HEK293T (cell line): ENCODE measurements at regions not wholly inside any gene's neighbourhood (a gene's known extent, or its start where the extent isn't known, plus 50 kb on each side); places are given as distances from the start of the nearest gene placed in this dataset.

Experiments
- ARNT ChIP-seq: fragments of 450-650 bp; IDR thresholded peaks from 2 replicates; pipeline ENCODE4 v1.6.1; 2017; ENCODE audit warnings: mild to moderate bottlenecking
- BHLHE40 ChIP-seq: fragments of 450-650 bp; IDR thresholded peaks from 2 replicates; pipeline ENCODE4 v1.6.1; 2016; ENCODE audit warnings: mild to moderate bottlenecking, moderate library complexity, borderline replicate concordance
- CTBP1 ChIP-seq: fragments of 450-650 bp; IDR thresholded peaks from 2 replicates; pipeline ENCODE4 v1.6.1; 2016; ENCODE audit warnings: borderline replicate concordance
- ELF4 ChIP-seq: fragments of 450-650 bp; IDR thresholded peaks from 2 replicates; pipeline ENCODE4 v1.6.1; 2017; ENCODE audit warnings: antibody characterized with exemption
- FOXA1 ChIP-seq: fragments of 450-650 bp; IDR thresholded peaks from 2 replicates; pipeline ENCODE4 v1.6.1; 2016; ENCODE audit warnings: mild to moderate bottlenecking
- FOXK2 ChIP-seq: fragments of 450-650 bp; IDR thresholded peaks from 2 replicates; pipeline ENCODE4 v1.6.1; 2016; ENCODE audit warnings: mild to moderate bottlenecking
- FOXM1 ChIP-seq: fragments of 450-650 bp; IDR thresholded peaks from 2 replicates; pipeline ENCODE4 v1.6.1; 2017; ENCODE audit warnings: mild to moderate bottlenecking, borderline replicate concordance
- HDGF ChIP-seq: fragments of 450-650 bp; IDR thresholded peaks from 2 replicates; pipeline ENCODE4 v1.6.1; 2017; ENCODE audit warnings: antibody characterized with exemption, borderline replicate concordance
- L3MBTL2 ChIP-seq: fragments of 450-650 bp; conservative IDR thresholded peaks from 2 replicates; pipeline ENCODE4 v1.6.1; 2016; ENCODE audit warnings: mild to moderate bottlenecking
- NFRKB ChIP-seq: fragments of 450-650 bp; IDR thresholded peaks from 2 replicates; pipeline ENCODE4 v1.6.1; 2016; ENCODE audit warnings: mild to moderate bottlenecking, moderate library complexity
- SP1 ChIP-seq: fragments of 450-650 bp; IDR thresholded peaks from 2 replicates; pipeline ENCODE4 v1.6.1; 2017
- SUZ12 ChIP-seq: fragments of 450-650 bp; IDR thresholded peaks from 2 replicates; pipeline ENCODE4 v1.6.1; 2016; ENCODE audit warnings: mild to moderate bottlenecking
- TARDBP ChIP-seq: fragments of 450-650 bp; IDR thresholded peaks from 2 replicates; pipeline ENCODE4 v1.6.1; 2016
- TF ChIP-seq, protein P1 (sequence below): fragments of 450-650 bp; IDR thresholded peaks from 2 replicates; pipeline ENCODE4 v1.6.1; 2016

DNA sequence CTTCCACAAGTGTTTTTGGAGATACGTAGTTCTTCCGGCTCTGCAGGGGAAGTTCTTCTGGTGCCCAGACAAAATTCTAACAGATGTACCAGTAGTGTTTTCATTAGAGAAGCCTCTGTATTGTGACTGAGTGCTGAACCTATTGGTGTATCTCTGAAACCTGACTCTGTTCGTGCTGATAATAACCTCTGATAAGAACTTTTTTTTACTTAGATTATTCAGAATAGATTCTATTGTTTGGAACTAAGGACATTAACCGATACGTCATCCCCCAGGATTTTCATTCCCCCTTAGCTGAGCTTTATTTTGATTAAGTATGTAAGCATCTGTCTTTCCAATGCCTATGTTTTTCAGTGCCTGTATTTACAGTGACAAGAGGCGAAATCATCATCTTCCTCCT is 362.9 kb downstream of the PDGFC start:
- no peak for TF ChIP-seq NFRKB
- no peak for TF ChIP-seq ARNT
- TF ChIP-seq, protein P1, sequence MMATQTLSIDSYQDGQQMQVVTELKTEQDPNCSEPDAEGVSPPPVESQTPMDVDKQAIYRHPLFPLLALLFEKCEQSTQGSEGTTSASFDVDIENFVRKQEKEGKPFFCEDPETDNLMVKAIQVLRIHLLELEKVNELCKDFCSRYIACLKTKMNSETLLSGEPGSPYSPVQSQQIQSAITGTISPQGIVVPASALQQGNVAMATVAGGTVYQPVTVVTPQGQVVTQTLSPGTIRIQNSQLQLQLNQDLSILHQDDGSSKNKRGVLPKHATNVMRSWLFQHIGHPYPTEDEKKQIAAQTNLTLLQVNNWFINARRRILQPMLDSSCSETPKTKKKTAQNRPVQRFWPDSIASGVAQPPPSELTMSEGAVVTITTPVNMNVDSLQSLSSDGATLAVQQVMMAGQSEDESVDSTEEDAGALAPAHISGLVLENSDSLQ: no peak
- TF ChIP-seq FOXA1: no peak
- no peak for TF ChIP-seq FOXK2
- TF ChIP-seq ELF4: no peak
- no peak for TF ChIP-seq HDGF
- no peak for TF ChIP-seq BHLHE40
- TF ChIP-seq TARDBP: no peak
- no peak for TF ChIP-seq L3MBTL2
- no peak for TF ChIP-seq SUZ12
- no peak for TF ChIP-seq CTBP1
- no peak for TF ChIP-seq SP1
- TF ChIP-seq FOXM1: no peak
